Natural killer cell (primary cell): ENCODE measurements at regions not wholly inside any gene's neighbourhood (a gene's known extent, or its start where the extent isn't known, plus 50 kb on each side); places are given as distances from the start of the nearest gene placed in this dataset.

ENCODE experiments used
- ATAC-seq, 3 donors: fragments of 150-1000 bp in 2 of 3; fragments of 200-7000 bp in 1 of 3; cut with Tn5 transposase; 1 replicate in 1 of 3; 2 replicates in 2 of 3; pipeline ENCODE4 v1.10.0; 2021; ENCODE audit warnings: mild to moderate bottlenecking in 2 of 3, moderate library complexity in 2 of 3
- DNase-seq, 2 donors: peaks; one replicate each; pipeline versions ENCODE4 v3.0.0 to v3.0.0-alpha.2; 2013 to 2021; ENCODE audit warnings: mixed read lengths in 1 of 2
- H3K27ac ChIP-seq: one replicate; pipeline ENCODE4 v1.5.1; 2013; ENCODE audit warnings: mild to moderate bottlenecking, low read length
- H3K27me3 ChIP-seq: one replicate; pipeline ENCODE4 v1.6.1; 2013; ENCODE audit warnings: low read length; ENCODE audit not compliant: control insufficient read depth, insufficient read depth
- H3K36me3 ChIP-seq: one replicate; pipeline ENCODE4 v1.6.1; 2013; ENCODE audit warnings: low read length; ENCODE audit not compliant: control insufficient read depth, insufficient read depth
- H3K4me1 ChIP-seq: one replicate; pipeline ENCODE4 v1.6.1; 2013; ENCODE audit warnings: low read length; ENCODE audit not compliant: control insufficient read depth, insufficient read depth
- H3K4me3 ChIP-seq: one replicate; pipeline ENCODE4 v1.5.1; 2013; ENCODE audit warnings: low read length
- H3K9me3 ChIP-seq: one replicate; pipeline ENCODE4 v1.6.1; 2013; ENCODE audit warnings: low read length; ENCODE audit not compliant: control insufficient read depth, insufficient read depth
- H3K27ac Mint-ChIP-seq, 2 donors: one replicate each; pipeline ENCODE4 v1.8.0; 2022; ENCODE audit warnings: mild to moderate bottlenecking in 2 of 2, mixed read lengths in 2 of 2, moderate library complexity in 1 of 2
- H3K27me3 Mint-ChIP-seq, 2 donors: one replicate each; pipeline ENCODE4 v1.8.0; 2022; ENCODE audit warnings: low read depth in 2 of 2, mixed read lengths in 2 of 2
- H3K36me3 Mint-ChIP-seq: one replicate; pipeline ENCODE4 v1.8.0; 2022; ENCODE audit warnings: mixed read lengths
- H3K4me1 Mint-ChIP-seq, 2 donors: one replicate each; pipeline ENCODE4 v1.8.0; 2022; ENCODE audit warnings: mixed read lengths in 2 of 2
- H3K4me3 Mint-ChIP-seq: one replicate; pipeline ENCODE4 v1.8.0; 2022; ENCODE audit warnings: mild to moderate bottlenecking, moderate library complexity, mixed read lengths
- H3K9me3 Mint-ChIP-seq, 2 donors: one replicate each; pipeline ENCODE4 v1.8.0; 2022; ENCODE audit warnings: mixed read lengths in 2 of 2
- CTCF ChIP-seq: fragments of 200-600 bp; IDR thresholded peaks from one replicate; pipeline ENCODE4 v1.8.0; 2022; ENCODE audit warnings: antibody characterized with exemption
- WGBS: methylation state at CpG from one replicate; pipeline ENCODE4 v1.1.7; 2013; ENCODE audit warnings: missing lambda C conversion rate; ENCODE audit not compliant: insufficient coverage; 5-methylcytosine and 5-hydroxymethylcytosine counted together
- intact Hi-C: fragments of 100-400 bp; cut with micrococcal nuclease; formaldehyde crosslinking; loops from one replicate; pipeline ENCODE4 v1.14.2; 2022

DNA sequence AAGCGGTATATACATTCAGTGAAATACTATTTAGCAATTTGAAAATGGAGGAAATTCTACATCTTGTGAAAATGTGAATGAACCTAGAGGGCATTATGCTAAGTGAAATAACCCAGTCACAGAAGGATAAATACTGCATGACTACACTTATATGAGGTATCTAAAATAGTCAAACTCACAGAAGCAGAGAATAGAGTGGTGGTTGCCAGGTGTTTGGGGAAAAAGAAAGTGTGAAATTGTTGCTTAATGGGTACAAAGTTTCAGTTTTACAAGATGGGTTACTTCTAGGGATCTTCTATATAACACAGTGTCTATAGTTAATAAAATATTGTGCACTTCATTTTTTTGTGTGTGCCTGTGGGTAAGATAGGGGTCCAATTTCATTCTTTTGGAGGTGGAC lies 1152.0 kb downstream of the EPHA7 start:
- no peak overlapping the region for H3K27ac Mint-ChIP-seq
- no peaks in the 10 kb centered on the region for H3K36me3 ChIP-seq
- no peaks in the 10 kb centered on the region for H3K4me1 ChIP-seq
- intact Hi-C loops: no loop called here
- H3K27me3 ChIP-seq: no peaks in the 10 kb centered on the region
- DNase-seq (no peak), ATAC-seq (no peak)
- TF ChIP-seq CTCF: no peak
- H3K4me3 Mint-ChIP-seq: no peak overlapping the region
- H3K9me3 Mint-ChIP-seq: peaks cover 15 to 19% of the 10 kb centered on the region in 2 donors
- no CpG with 5 or more reads among the region's 1 CpG for WGBS
- no peaks in the 10 kb centered on the region for H3K9me3 ChIP-seq
- no peak overlapping the region for H3K4me3 ChIP-seq
- H3K4me1 Mint-ChIP-seq: no peaks in the 10 kb centered on the region
- no peak overlapping the region for H3K27ac ChIP-seq
- no peaks in the 10 kb centered on the region for H3K36me3 Mint-ChIP-seq
- H3K27me3 Mint-ChIP-seq: no peaks in the 10 kb centered on the region

DNA sequence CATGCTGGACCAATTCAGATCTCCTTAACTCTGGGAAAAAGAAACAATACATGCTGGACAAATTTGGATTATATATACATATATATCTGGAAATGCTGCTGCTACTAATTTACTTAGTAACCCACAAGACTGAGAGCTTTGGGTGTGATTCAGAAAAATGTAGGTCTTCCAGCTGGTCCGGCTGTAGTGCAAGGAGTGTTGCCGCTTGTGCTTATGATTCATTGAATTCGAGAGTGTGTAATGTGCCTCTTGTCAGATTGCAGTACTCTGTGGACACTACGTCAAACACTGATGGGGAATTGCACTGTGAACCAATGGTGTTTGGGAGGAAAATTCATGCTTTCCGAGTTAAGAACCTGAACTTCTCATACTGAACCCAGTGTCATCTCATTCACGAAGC lies 1155.5 kb downstream of the EPHA7 start:
- H3K36me3 Mint-ChIP-seq: no peaks in the 10 kb centered on the region
- H3K4me1 Mint-ChIP-seq: no peaks in the 10 kb centered on the region
- Histone ChIP-seq H3K4me3 (no peak overlapping the region), H3K27ac (no peak overlapping the region), H3K36me3 (no peaks in the 10 kb centered on the region), H3K27me3 (no peaks in the 10 kb centered on the region), H3K9me3 (no peaks in the 10 kb centered on the region), H3K4me1 (no peaks in the 10 kb centered on the region)
- ATAC-seq (no peak), DNase-seq (no peak)
- 63% methylated on average over 5 of the region's 6 CpGs for WGBS
- no peaks in the 10 kb centered on the region for H3K27me3 Mint-ChIP-seq
- H3K9me3 Mint-ChIP-seq: peaks cover 18 to 19% of the 10 kb centered on the region in 2 donors
- no peak for TF ChIP-seq CTCF
- H3K4me3 Mint-ChIP-seq: no peak overlapping the region
- intact Hi-C loops: no loop called here
- no peak overlapping the region for H3K27ac Mint-ChIP-seq

GRCh38 chr6:92259171-92259570 lies 1160.2 kb downstream of the EPHA7 start:
- Mint-ChIP-seq H3K27ac (no peak overlapping the region), H3K36me3 (no peaks in the 10 kb centered on the region), H3K27me3 (no peaks in the 10 kb centered on the region), H3K4me3 (no peak overlapping the region), H3K9me3 (peaks cover 11 to 15% of the 10 kb centered on the region in 2 donors), H3K4me1 (no peaks in the 10 kb centered on the region)
- H3K4me1 ChIP-seq: no peaks in the 10 kb centered on the region
- DNase-seq (no peak), ATAC-seq (no peak)
- no peaks in the 10 kb centered on the region for H3K9me3 ChIP-seq
- TF ChIP-seq CTCF: no peak
- H3K36me3 ChIP-seq: no peaks in the 10 kb centered on the region
- no peaks in the 10 kb centered on the region for H3K27me3 ChIP-seq
- no peak overlapping the region for H3K4me3 ChIP-seq
- intact Hi-C loops: no loop called here
- no CpG with 5 or more reads among the region's 2 CpGs for WGBS
- H3K27ac ChIP-seq: no peak overlapping the region

GRCh38 chr6:92243315-92243714 lies 1176.0 kb downstream of the EPHA7 start:
- H3K36me3 ChIP-seq: no peaks in the 10 kb centered on the region
- TF ChIP-seq CTCF: no peak
- Mint-ChIP-seq H3K27ac (no peak overlapping the region), H3K9me3 (peaks cover 0 to 10% of the 10 kb centered on the region in 2 donors), H3K4me1 (no peaks in the 10 kb centered on the region), H3K27me3 (no peaks in the 10 kb centered on the region), H3K36me3 (no peaks in the 10 kb centered on the region), H3K4me3 (no peak overlapping the region)
- no peak overlapping the region for H3K4me3 ChIP-seq
- WGBS: no CpG with 5 or more reads among the region's 3 CpGs
- no peaks in the 10 kb centered on the region for H3K4me1 ChIP-seq
- intact Hi-C loops: no loop called here
- H3K27ac ChIP-seq: no peak overlapping the region
- no peak for ATAC-seq
- H3K27me3 ChIP-seq: no peaks in the 10 kb centered on the region
- DNase-seq: no peak
- no peaks in the 10 kb centered on the region for H3K9me3 ChIP-seq
